DOHH2 (cell line): ENCODE measurements at regions not wholly inside any gene's neighbourhood (a gene's known extent, or its start where the extent isn't known, plus 50 kb on each side); places are given as distances from the start of the nearest gene placed in this dataset.

Experiments used
- CTCF ChIP-seq: fragments of 200-600 bp; sonication (generic); IDR thresholded peaks from one replicate; pipeline ENCODE4 v1.5.1; 2014; ENCODE audit warnings: antibody characterized with exemption, mild to moderate bottlenecking, low read depth, low read length; ENCODE audit not compliant: poor library complexity, severe bottlenecking
- EZH2phosphoT487 ChIP-seq: fragments of 200-600 bp; sonication (generic); IDR thresholded peaks from 2 replicates; pipeline ENCODE4 v1.6.1; 2017; ENCODE audit warnings: borderline replicate concordance, mild to moderate bottlenecking, antibody characterized with exemption, low read length, moderate library complexity, mixed read lengths

GRCh38 chr6:168803874-168804273 is 362.9 kb downstream of the SMOC2 start:
- TF ChIP-seq CTCF (no peak), EZH2phosphoT487 (no peak)
